Mesenchymal stem cell (in vitro differentiated cells and primary cell): ENCODE measurements at regions not wholly inside any gene's neighbourhood (a gene's known extent, or its start where the extent isn't known, plus 50 kb on each side); places are given as distances from the start of the nearest gene placed in this dataset.

Experiments
- DNase-seq: peaks from one replicate; pipeline ENCODE4 v3.0.0-alpha.2; 2013
- H2AFZ ChIP-seq: one replicate; pipeline ENCODE4 v1.6.1; 2013; ENCODE audit warnings: low read depth, mild to moderate bottlenecking, control low read depth, inconsistent platforms, low read length, moderate library complexity
- H2AK5ac ChIP-seq: 2 replicates; pipeline ENCODE4 v1.6.1; 2013; ENCODE audit warnings: low read length, moderate library complexity, mild to moderate bottlenecking, inconsistent platforms; ENCODE audit not compliant: severe bottlenecking
- H2BK120ac ChIP-seq: one replicate; pipeline ENCODE4 v1.6.1; 2013; ENCODE audit warnings: low read depth, mild to moderate bottlenecking, inconsistent platforms, low read length, moderate library complexity
- H2BK12ac ChIP-seq, 2 experiments: one replicate each; pipeline ENCODE4 v1.6.1; 2013; ENCODE audit warnings: inconsistent platforms in 2 of 2, low read length in 2 of 2, mild to moderate bottlenecking in 2 of 2, moderate library complexity in 2 of 2, control low read depth in 1 of 2
- H2BK15ac ChIP-seq: one replicate; pipeline ENCODE4 v1.6.1; 2013; ENCODE audit warnings: mild to moderate bottlenecking, low read depth, inconsistent platforms; ENCODE audit not compliant: poor library complexity, severe bottlenecking
- H2BK5ac ChIP-seq: 2 replicates; pipeline ENCODE4 v1.6.1; 2013; ENCODE audit warnings: low read depth, mild to moderate bottlenecking, low read length, control low read depth, inconsistent platforms; ENCODE audit not compliant: poor library complexity, severe bottlenecking
- H3K14ac ChIP-seq, 2 experiments: one replicate each; pipeline ENCODE4 v1.6.1; 2013; ENCODE audit warnings: inconsistent platforms in 2 of 2, low read length in 2 of 2, control low read depth in 1 of 2, mild to moderate bottlenecking in 1 of 2, moderate library complexity in 1 of 2
- H3K18ac ChIP-seq, 2 experiments: one replicate each; pipeline ENCODE4 v1.6.1; 2013; ENCODE audit warnings: inconsistent platforms in 2 of 2, low read length in 2 of 2, control low read depth in 1 of 2, low read depth in 1 of 2, mild to moderate bottlenecking in 1 of 2
- H3K23ac ChIP-seq, 2 experiments: one replicate each; pipeline ENCODE4 v1.6.1; 2013; ENCODE audit warnings: inconsistent platforms in 2 of 2, low read length in 2 of 2, mild to moderate bottlenecking in 2 of 2, moderate library complexity in 2 of 2, control low read depth in 1 of 2
- H3K27ac ChIP-seq: 2 replicates; pipeline ENCODE4 v1.5.1; 2013; ENCODE audit warnings: mild to moderate bottlenecking, moderate library complexity, low read length, control low read depth, inconsistent platforms; ENCODE audit not compliant: poor library complexity, severe bottlenecking
- H3K27me3 ChIP-seq, 2 experiments: 2 replicates each; pipeline versions ENCODE4 v1.6.1 to v1.7.0; 2013; ENCODE audit warnings: low read length in 2 of 2, mild to moderate bottlenecking in 2 of 2, moderate library complexity in 2 of 2, control low read depth in 1 of 2, inconsistent platforms in 1 of 2; ENCODE audit not compliant: control insufficient read depth in 1 of 2, insufficient read depth in 1 of 2
- H3K36me3 ChIP-seq, 2 experiments: 2 replicates each; pipeline versions ENCODE4 v1.6.1 to v1.7.0; 2013; ENCODE audit warnings: low read length in 2 of 2, control low read depth in 1 of 2, inconsistent platforms in 1 of 2, low read depth in 1 of 2, mild to moderate bottlenecking in 1 of 2; ENCODE audit not compliant: insufficient read depth in 2 of 2, control insufficient read depth in 1 of 2
- H3K4ac ChIP-seq, 2 experiments: one replicate each; pipeline ENCODE4 v1.6.1; 2013; ENCODE audit warnings: inconsistent platforms in 2 of 2, low read length in 2 of 2, mild to moderate bottlenecking in 2 of 2, moderate library complexity in 2 of 2, control low read depth in 1 of 2, low read depth in 1 of 2
- H3K4me1 ChIP-seq: 2 replicates; pipeline ENCODE4 v1.6.1; 2013; ENCODE audit warnings: low read depth, low read length, control low read depth; ENCODE audit not compliant: control insufficient read depth, insufficient read depth
- H3K4me2 ChIP-seq: 2 replicates; pipeline ENCODE4 v1.6.1; 2013; ENCODE audit warnings: low read length, mild to moderate bottlenecking, inconsistent platforms; ENCODE audit not compliant: poor library complexity, severe bottlenecking
- H3K4me3 ChIP-seq, 2 experiments: 2 replicates each; pipeline versions ENCODE4 v1.5.1 to v1.7.0; 2013; ENCODE audit warnings: low read length in 2 of 2, mild to moderate bottlenecking in 2 of 2, control low read depth in 1 of 2, low read depth in 1 of 2; ENCODE audit not compliant: insufficient read depth in 1 of 2
- H3K79me1 ChIP-seq: replicated peaks from 2 replicates; pipeline ENCODE4 v1.6.1; 2013; ENCODE audit warnings: mild to moderate bottlenecking, control low read depth, low read length, inconsistent platforms; ENCODE audit not compliant: poor library complexity, severe bottlenecking
- H3K9ac ChIP-seq: 2 replicates; pipeline ENCODE4 v1.7.0; 2013; ENCODE audit warnings: mild to moderate bottlenecking, low read length, moderate library complexity
- H3K9me3 ChIP-seq: 2 replicates; pipeline ENCODE4 v1.7.0; 2013; ENCODE audit warnings: mild to moderate bottlenecking, low read length; ENCODE audit not compliant: control insufficient read depth
- H4K8ac ChIP-seq: one replicate; pipeline ENCODE4 v1.6.1; 2013; ENCODE audit warnings: inconsistent platforms, mild to moderate bottlenecking, low read length, moderate library complexity
- H4K91ac ChIP-seq: one replicate; pipeline ENCODE4 v1.6.1; 2013; ENCODE audit warnings: mild to moderate bottlenecking, low read length, inconsistent platforms
- WGBS: methylation state at CpG from one replicate; pipeline ENCODE4 v1.1.7; 2013; ENCODE audit warnings: mixed read lengths; 5-methylcytosine and 5-hydroxymethylcytosine counted together

DNA sequence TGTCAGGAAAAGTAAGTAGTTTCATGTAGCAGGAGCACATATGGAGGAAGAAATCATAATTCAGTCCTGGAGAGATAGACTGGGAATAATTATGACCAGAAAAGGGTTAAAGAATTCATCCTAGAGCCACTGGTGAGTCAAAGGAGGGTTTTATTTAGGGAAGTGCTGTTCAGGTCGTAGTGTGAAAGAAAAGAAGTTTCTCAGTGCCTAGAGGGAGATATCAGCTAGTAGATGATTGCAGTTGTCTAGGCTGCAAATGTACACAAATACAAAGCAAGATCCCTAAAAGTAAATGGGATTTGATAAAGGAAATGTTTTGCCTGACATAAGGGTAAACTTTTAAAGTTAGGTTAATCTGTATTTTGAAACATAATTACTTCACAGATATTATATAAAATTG lies 403.2 kb downstream of the ACTRT1 start:
- Histone ChIP-seq H3K14ac (no peak overlapping the region), H3K4me1 (no peaks in the 10 kb centered on the region), H3K4me3 (no peak overlapping the region), H2BK5ac (no peak overlapping the region), H3K27ac (no peak overlapping the region), H4K8ac (no peak overlapping the region), H3K79me1 (no peaks in the 10 kb centered on the region), H3K36me3 (no peaks in the 10 kb centered on the region), H2BK15ac (no peak overlapping the region), H3K9me3 (peaks cover 5% of the 10 kb centered on the region), H3K4ac (no peak overlapping the region), H2AK5ac (no peak overlapping the region), H3K4me2 (no peak overlapping the region), H3K9ac (no peak overlapping the region), H2BK120ac (no peak overlapping the region), H3K23ac (no peak overlapping the region), H3K18ac (no peak overlapping the region), H2BK12ac (no peak overlapping the region), H2AFZ (no peak overlapping the region), H3K27me3 (no peaks in the 10 kb centered on the region), H4K91ac (no peak overlapping the region)
- no peak for DNase-seq
- 0% methylated on average over 1 of the region's 1 CpG for WGBS

DNA sequence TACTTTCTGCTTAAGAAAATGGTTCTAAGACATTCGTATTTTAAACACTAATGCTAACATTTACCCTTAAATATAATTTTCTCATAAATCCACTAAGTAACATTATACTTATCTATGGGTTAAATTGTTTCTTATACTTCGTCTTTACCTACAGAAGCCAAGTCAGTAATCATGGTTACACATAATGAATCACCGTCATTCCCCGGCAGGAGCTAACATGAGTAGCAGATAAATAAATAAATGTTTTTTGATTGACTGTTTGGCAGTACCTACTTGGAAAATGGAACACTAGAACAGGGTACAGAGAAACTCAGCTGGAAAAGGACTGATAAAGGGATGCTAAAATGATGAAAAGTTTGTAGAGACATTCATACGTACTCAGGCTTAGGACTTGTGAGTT lies 430.4 kb downstream of the ACTRT1 start:
- Histone ChIP-seq H3K4me2 (no peak overlapping the region), H2BK120ac (no peak overlapping the region)

DNA sequence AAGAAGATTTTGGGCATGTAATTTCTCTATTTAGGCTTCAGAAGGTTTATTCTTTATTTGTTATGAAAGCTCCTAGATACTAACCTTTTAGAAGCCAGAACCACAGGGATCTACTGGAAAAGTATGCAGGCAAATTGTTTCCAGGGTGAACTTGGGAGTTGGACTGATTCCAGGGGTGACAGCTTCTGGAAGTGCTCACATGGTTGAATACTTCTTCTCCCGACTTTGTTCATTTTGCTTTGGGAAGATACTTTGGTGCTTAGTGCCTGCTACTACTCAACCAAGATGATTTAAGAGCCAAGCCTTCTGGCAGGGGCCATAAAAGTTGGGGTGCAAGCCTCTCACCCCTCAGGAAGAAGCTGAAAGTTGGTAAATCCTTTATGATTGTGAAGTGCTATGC lies 445.6 kb downstream of the ACTRT1 start:
- 8% methylated on average over 1 of the region's 1 CpG for WGBS
- no peak overlapping the region for H3K18ac ChIP-seq
- H3K4me1 ChIP-seq: no peaks in the 10 kb centered on the region
- no peaks in the 10 kb centered on the region for H3K9me3 ChIP-seq
- DNase-seq: no peak
- no peak overlapping the region for H3K14ac ChIP-seq
- H2AFZ ChIP-seq: no peak overlapping the region
- no peak overlapping the region for H3K23ac ChIP-seq
- no peak overlapping the region for H2AK5ac ChIP-seq
- no peaks in the 10 kb centered on the region for H3K36me3 ChIP-seq
- H3K4me3 ChIP-seq: no peak overlapping the region
- no peaks in the 10 kb centered on the region for H3K79me1 ChIP-seq
- no peak overlapping the region for H3K9ac ChIP-seq
- H3K27me3 ChIP-seq: no peaks in the 10 kb centered on the region
- H2BK15ac ChIP-seq: no peak overlapping the region
- H2BK12ac ChIP-seq: no peak overlapping the region
- H3K4ac ChIP-seq: no peak overlapping the region
- H2BK120ac ChIP-seq: no peak overlapping the region
- H4K8ac ChIP-seq: no peak overlapping the region
- no peak overlapping the region for H2BK5ac ChIP-seq
- H3K27ac ChIP-seq: no peak overlapping the region
- H3K4me2 ChIP-seq: no peak overlapping the region
- no peak overlapping the region for H4K91ac ChIP-seq

More for the DNA sequence above, 430.4 kb downstream of the ACTRT1 start:
- H3K23ac ChIP-seq: no peak overlapping the region
- no peak overlapping the region for H3K18ac ChIP-seq
- DNase-seq: no peak
- no peak overlapping the region for H3K14ac ChIP-seq
- no peak overlapping the region for H3K27ac ChIP-seq
- no peak overlapping the region for H3K4ac ChIP-seq
- H3K27me3 ChIP-seq: no peaks in the 10 kb centered on the region
- no peaks in the 10 kb centered on the region for H3K79me1 ChIP-seq
- WGBS: 94% methylated on average over 3 of the region's 5 CpGs
- no peaks in the 10 kb centered on the region for H3K4me1 ChIP-seq
- no peak overlapping the region for H3K4me3 ChIP-seq
- H2AK5ac ChIP-seq: no peak overlapping the region
- H4K91ac ChIP-seq: no peak overlapping the region
- H3K36me3 ChIP-seq: no peaks in the 10 kb centered on the region
- no peak overlapping the region for H3K9ac ChIP-seq
- no peak overlapping the region for H2BK12ac ChIP-seq
- H2BK15ac ChIP-seq: no peak overlapping the region
- no peak overlapping the region for H2BK5ac ChIP-seq
- H4K8ac ChIP-seq: no peak overlapping the region
- H2AFZ ChIP-seq: no peak overlapping the region
- peaks cover 15% of the 10 kb centered on the region for H3K9me3 ChIP-seq

DNA sequence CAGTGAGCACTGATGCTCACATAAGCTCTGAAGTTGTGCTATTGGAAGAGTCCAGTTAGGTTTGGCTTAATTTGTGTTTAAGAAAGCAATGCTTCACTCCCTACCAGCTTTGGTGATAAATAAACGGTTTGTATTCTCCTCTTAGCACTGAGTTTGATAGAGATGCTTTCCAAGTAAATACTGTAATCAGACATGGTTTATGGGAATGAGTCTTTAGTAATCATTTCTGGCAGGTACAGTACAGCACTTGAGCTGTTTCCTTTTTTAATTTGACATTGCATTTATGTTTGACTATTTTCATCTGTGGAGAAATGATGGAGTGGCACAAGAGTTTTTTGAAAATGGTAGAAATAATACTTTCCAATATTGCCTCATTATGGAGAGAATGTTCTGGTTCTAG lies 455.3 kb downstream of the ACTRT1 start:
- H3K23ac ChIP-seq: no peak overlapping the region
- no peaks in the 10 kb centered on the region for H3K36me3 ChIP-seq
- H3K9me3 ChIP-seq: peaks cover 5% of the 10 kb centered on the region
- H3K4ac ChIP-seq: no peak overlapping the region
- H2BK120ac ChIP-seq: no peak overlapping the region
- H3K18ac ChIP-seq: no peak overlapping the region
- H3K4me2 ChIP-seq: no peak overlapping the region
- no peak overlapping the region for H4K8ac ChIP-seq
- no peak overlapping the region for H3K4me3 ChIP-seq
- no peak overlapping the region for H2AK5ac ChIP-seq
- WGBS: 80% methylated on average over 1 of the region's 1 CpG
- no peak overlapping the region for H3K14ac ChIP-seq
- H3K9ac ChIP-seq: no peak overlapping the region
- no peak overlapping the region for H2BK15ac ChIP-seq
- no peak overlapping the region for H4K91ac ChIP-seq
- DNase-seq: no peak
- no peak overlapping the region for H2AFZ ChIP-seq
- no peaks in the 10 kb centered on the region for H3K27me3 ChIP-seq
- H3K79me1 ChIP-seq: no peaks in the 10 kb centered on the region
- no peak overlapping the region for H2BK5ac ChIP-seq
- H3K27ac ChIP-seq: no peak overlapping the region
- no peak overlapping the region for H2BK12ac ChIP-seq
- no peaks in the 10 kb centered on the region for H3K4me1 ChIP-seq
